ENCODE measurements at regions not wholly inside any gene's neighbourhood (a gene's known extent, or its start where the extent isn't known, plus 50 kb on each side); places are given as distances from the start of the nearest gene placed in this dataset.

GRCh38 chr2:54048117-54048785, 67.2 kb upstream of the ACYP2 start:
- no peak for DNase-seq (ENCODE audit: extremely low read depth, low read depth)
- no peak overlapping the region for H3K4me3 ChIP-seq (replicated peaks; ENCODE audit: low read depth, low read length)
- no peak for TF ChIP-seq CTCF (IDR thresholded peaks at IDR 0.05; ENCODE audit: low read depth, low read length, missing control alignments)

GRCh38 chr2:54047658-54048057, 67.8 kb upstream of the ACYP2 start:
- H3K4me3 ChIP-seq (replicated peaks; ENCODE audit: low read depth, low read length) = no peak overlapping the region
- TF ChIP-seq CTCF (IDR thresholded peaks at IDR 0.05; ENCODE audit: low read depth, low read length, missing control alignments) = no peak
- DNase-seq (ENCODE audit: extremely low read depth, low read depth) = no peak

- no peak overlapping the region for H3K4me3 ChIP-seq (replicated peaks; ENCODE audit: low read depth, low read length)
- TF ChIP-seq CTCF (IDR thresholded peaks at IDR 0.05; ENCODE audit: low read depth, low read length, missing control alignments) = no peak
- no peak for DNase-seq (ENCODE audit: extremely low read depth, low read depth)
Observed at GRCh38 chr2:54047091-54047490, 68.3 kb upstream of the ACYP2 start.

GRCh38 chr2:54042897-54043620, 72.3 kb upstream of the PSME4 start:
- no peak for DNase-seq (ENCODE audit: extremely low read depth, low read depth)
- no peak overlapping the region for H3K4me3 ChIP-seq (replicated peaks; ENCODE audit: low read depth, low read length)
- TF ChIP-seq CTCF (IDR thresholded peaks at IDR 0.05; ENCODE audit: low read depth, low read length, missing control alignments) = no peak

- no peak for TF ChIP-seq CTCF (IDR thresholded peaks at IDR 0.05; ENCODE audit: low read depth, low read length, missing control alignments)
- no peak for DNase-seq (ENCODE audit: extremely low read depth, low read depth)
- H3K4me3 ChIP-seq (replicated peaks; ENCODE audit: low read depth, low read length) = no peak overlapping the region
Observed at GRCh38 chr2:54042341-54042740, 71.5 kb upstream of the PSME4 start.

- H3K4me3 ChIP-seq (replicated peaks; ENCODE audit: low read depth, low read length) = no peak overlapping the region
- DNase-seq (ENCODE audit: extremely low read depth, low read depth) = no peak
- TF ChIP-seq CTCF (IDR thresholded peaks at IDR 0.05; ENCODE audit: low read depth, low read length, missing control alignments) = no peak
Observed at GRCh38 chr2:54041135-54041534, 70.3 kb upstream of the PSME4 start.
